ENCODE measurements at regions not wholly inside any gene's neighbourhood (a gene's known extent, or its start where the extent isn't known, plus 50 kb on each side); places are given as distances from the start of the nearest gene placed in this dataset.

- ATAC-seq (no peak), FAIRE-seq (no peak), DNase-seq (ENCODE audit: low read depth, low spot score) (no peak)
- no peaks in the 10 kb centered on the region for H3K4me1 ChIP-seq (ENCODE audit: control insufficient read depth, insufficient read depth, low read length)
- ChIA-PET POLR2A (no interaction called here), SMC1A (ENCODE audit: uncharacterized antibody, unreplicated experiment) (no interaction called here), RAD21 (ENCODE audit: unreplicated experiment) (no interaction called here), CTCF (no interaction called here)
- no peak overlapping the region for H2AFZ ChIP-seq (ENCODE audit: control insufficient read depth, low read depth, low read length)
- H3K27ac ChIP-seq (ENCODE audit: control insufficient read depth, insufficient read depth) = no peak overlapping the region
- no peaks in the 10 kb centered on the region for H3K9me3 ChIP-seq (replicated peaks; ENCODE audit: control insufficient read depth, insufficient read depth, low read length)
- no peaks in the 10 kb centered on the region for H4K20me1 ChIP-seq (ENCODE audit: control insufficient read depth, insufficient read depth)
- H3K27me3 ChIP-seq (replicated peaks in 1 of 2; ENCODE audit: control insufficient read depth in 2 of 2, insufficient read depth in 2 of 2, low read length in 1 of 2) = no peaks in the 10 kb centered on the region; a peak in 2 of 4 replicates
- H3K4me3 ChIP-seq = no peak overlapping the region
- H3K9ac ChIP-seq (ENCODE audit: control insufficient read depth, insufficient read depth, low read length) = no peak overlapping the region
- no peaks in the 10 kb centered on the region for H3K36me3 ChIP-seq (ENCODE audit: control insufficient read depth in 2 of 2, insufficient read depth in 2 of 2, low read length in 1 of 2)
- no peaks in the 10 kb centered on the region for H3K79me2 ChIP-seq (ENCODE audit: control insufficient read depth, insufficient read depth, low read length)
- intact Hi-C loops (cut with micrococcal nuclease; ENCODE audit: unreplicated experiment) = no loop called here
- no peak overlapping the region for H3K4me2 ChIP-seq (ENCODE audit: control insufficient read depth, insufficient read depth)
- WGBS (ENCODE audit: insufficient coverage, insufficient replicate concordance, low lambda C conversion rate, missing lambda C conversion rate) = 26% methylated on average over 5 of the region's 5 CpGs
- in situ Hi-C loops (cut with MboI) = no loop called here
- BruUV-seq (replicated peaks) = no TSS peak
- TF ChIP-seq EGR1 (IDR thresholded peaks at IDR 0.05; ENCODE audit: borderline replicate concordance in 1 of 2, low read depth in 2 of 2, low read length in 2 of 2) (no peak), CHD4 (IDR thresholded peaks at IDR 0.05) (no peak), TCF3 (IDR thresholded peaks at IDR 0.05; ENCODE audit: borderline replicate concordance, insufficient read depth, low read depth, low read length) (no peak), BCLAF1 (IDR thresholded peaks at IDR 0.05) (no peak), SUZ12 (IDR thresholded peaks at IDR 0.05; ENCODE audit: unreplicated experiment) (no peak), E2F4 (IDR thresholded peaks at IDR 0.05; ENCODE audit: low read depth, low read length) (no peak), WRNIP1 (IDR thresholded peaks at IDR 0.05; ENCODE audit: borderline replicate concordance, low read depth, low read length) (no peak), SMAD1 (IDR thresholded peaks at IDR 0.05; ENCODE audit: low read depth, partially characterized antibody) (no peak), TBL1XR1 (IDR thresholded peaks at IDR 0.05; ENCODE audit: low read depth, low read length) (no peak), ZSCAN29 (IDR thresholded peaks at IDR 0.05) (no peak), RUNX3 (IDR thresholded peaks at IDR 0.05; ENCODE audit: low read length) (no peak), PBX3 (IDR thresholded peaks at IDR 0.05; ENCODE audit: insufficient replicate concordance, low read depth, low read length) (no peak), SMAD5 (IDR thresholded peaks at IDR 0.05; ENCODE audit: low read depth) (no peak)
- TF ChIP-seq, protein P1, sequence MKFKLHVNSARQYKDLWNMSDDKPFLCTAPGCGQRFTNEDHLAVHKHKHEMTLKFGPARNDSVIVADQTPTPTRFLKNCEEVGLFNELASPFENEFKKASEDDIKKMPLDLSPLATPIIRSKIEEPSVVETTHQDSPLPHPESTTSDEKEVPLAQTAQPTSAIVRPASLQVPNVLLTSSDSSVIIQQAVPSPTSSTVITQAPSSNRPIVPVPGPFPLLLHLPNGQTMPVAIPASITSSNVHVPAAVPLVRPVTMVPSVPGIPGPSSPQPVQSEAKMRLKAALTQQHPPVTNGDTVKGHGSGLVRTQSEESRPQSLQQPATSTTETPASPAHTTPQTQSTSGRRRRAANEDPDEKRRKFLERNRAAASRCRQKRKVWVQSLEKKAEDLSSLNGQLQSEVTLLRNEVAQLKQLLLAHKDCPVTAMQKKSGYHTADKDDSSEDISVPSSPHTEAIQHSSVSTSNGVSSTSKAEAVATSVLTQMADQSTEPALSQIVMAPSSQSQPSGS (IDR thresholded peaks at IDR 0.05; ENCODE audit: low read length) = no peak
- TF ChIP-seq, protein P2, sequence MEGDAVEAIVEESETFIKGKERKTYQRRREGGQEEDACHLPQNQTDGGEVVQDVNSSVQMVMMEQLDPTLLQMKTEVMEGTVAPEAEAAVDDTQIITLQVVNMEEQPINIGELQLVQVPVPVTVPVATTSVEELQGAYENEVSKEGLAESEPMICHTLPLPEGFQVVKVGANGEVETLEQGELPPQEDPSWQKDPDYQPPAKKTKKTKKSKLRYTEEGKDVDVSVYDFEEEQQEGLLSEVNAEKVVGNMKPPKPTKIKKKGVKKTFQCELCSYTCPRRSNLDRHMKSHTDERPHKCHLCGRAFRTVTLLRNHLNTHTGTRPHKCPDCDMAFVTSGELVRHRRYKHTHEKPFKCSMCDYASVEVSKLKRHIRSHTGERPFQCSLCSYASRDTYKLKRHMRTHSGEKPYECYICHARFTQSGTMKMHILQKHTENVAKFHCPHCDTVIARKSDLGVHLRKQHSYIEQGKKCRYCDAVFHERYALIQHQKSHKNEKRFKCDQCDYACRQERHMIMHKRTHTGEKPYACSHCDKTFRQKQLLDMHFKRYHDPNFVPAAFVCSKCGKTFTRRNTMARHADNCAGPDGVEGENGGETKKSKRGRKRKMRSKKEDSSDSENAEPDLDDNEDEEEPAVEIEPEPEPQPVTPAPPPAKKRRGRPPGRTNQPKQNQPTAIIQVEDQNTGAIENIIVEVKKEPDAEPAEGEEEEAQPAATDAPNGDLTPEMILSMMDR (IDR thresholded peaks at IDR 0.05 in 2 of 3, conservative IDR thresholded peaks at IDR 0.05 in 1 of 3; ENCODE audit: control insufficient read depth in 2 of 3, extremely low read depth in 1 of 3, insufficient read depth in 1 of 3, low read depth in 3 of 3, low read length in 3 of 3) = no peak
Measured at GRCh38 chr1:30636621-30637020, 86.8 kb downstream of the MATN1 start.
